ENCODE measurements at regions not wholly inside any gene's neighbourhood (a gene's known extent, or its start where the extent isn't known, plus 50 kb on each side); places are given as distances from the start of the nearest gene placed in this dataset.

- no peak overlapping the region for H2AFZ ChIP-seq (ENCODE audit: low read depth, low read length)
- no peaks in the 10 kb centered on the region for H3K27me3 ChIP-seq (ENCODE audit: insufficient read depth, low read depth, low read length)
- no peaks in the 10 kb centered on the region for H3K9me3 ChIP-seq (ENCODE audit: low read length)
- TF ChIP-seq REST (IDR thresholded peaks at IDR 0.05; ENCODE audit: borderline replicate concordance) (no peak), CTCF (IDR thresholded peaks at IDR 0.05; ENCODE audit: poor library complexity, severe bottlenecking) (no peak), TAF1 (IDR thresholded peaks at IDR 0.05; ENCODE audit: low read depth) (no peak), SMC3 (conservative IDR thresholded peaks at IDR 0.05; ENCODE audit: poor library complexity) (no peak), POLR2AphosphoS5 (IDR thresholded peaks at IDR 0.05) (no peak), EP300 (conservative IDR thresholded peaks at IDR 0.05; ENCODE audit: poor library complexity, severe bottlenecking) (no peak), MXI1 (conservative IDR thresholded peaks at IDR 0.05; ENCODE audit: poor library complexity, severe bottlenecking) (no peak), RAD21 (conservative IDR thresholded peaks at IDR 0.05) (no peak), EZH2 (IDR thresholded peaks at IDR 0.05; ENCODE audit: borderline replicate concordance, insufficient read depth, low read length, poor library complexity, severe bottlenecking) (no peak)
- no peaks in the 10 kb centered on the region for H4K20me1 ChIP-seq (ENCODE audit: insufficient read depth)
- H3K79me2 ChIP-seq (replicated peaks; ENCODE audit: insufficient read depth, low read length) = no peaks in the 10 kb centered on the region
- no peaks in the 10 kb centered on the region for H3F3A ChIP-seq (ENCODE audit: insufficient read depth, low read length, poor library complexity, severe bottlenecking)
- H3K9me2 ChIP-seq (ENCODE audit: insufficient read depth, low read length) = no peaks in the 10 kb centered on the region
- no peak overlapping the region for H3K4me3 ChIP-seq (ENCODE audit: low read length)
- no peak overlapping the region for H3K9ac ChIP-seq (ENCODE audit: low read length)
- no peak overlapping the region for H3K4me2 ChIP-seq (ENCODE audit: low read length)
- no peaks in the 10 kb centered on the region for H3K36me3 ChIP-seq (ENCODE audit: insufficient read depth, low read length)
- H3K27ac ChIP-seq (ENCODE audit: low read length) = no peak overlapping the region
Observed at GRCh38 chr2:163405298-163405697, 330.5 kb downstream of the FIGN start.

GRCh38 chr2:163401481-163401880 lies 334.3 kb downstream of the FIGN start:
- Histone ChIP-seq H3K27me3 (ENCODE audit: insufficient read depth, low read depth, low read length) (no peaks in the 10 kb centered on the region), H3K79me2 (replicated peaks; ENCODE audit: insufficient read depth, low read length) (no peaks in the 10 kb centered on the region), H3K9me3 (ENCODE audit: low read length) (no peaks in the 10 kb centered on the region), H3K4me3 (ENCODE audit: low read length) (no peak overlapping the region), H3K4me2 (ENCODE audit: low read length) (no peak overlapping the region), H2AFZ (ENCODE audit: low read depth, low read length) (no peak overlapping the region), H3K9ac (ENCODE audit: low read length) (no peak overlapping the region), H3K9me2 (ENCODE audit: insufficient read depth, low read length) (no peaks in the 10 kb centered on the region), H3K27ac (ENCODE audit: low read length) (no peak overlapping the region), H4K20me1 (ENCODE audit: insufficient read depth) (no peaks in the 10 kb centered on the region), H3K36me3 (ENCODE audit: insufficient read depth, low read length) (no peaks in the 10 kb centered on the region), H3F3A (ENCODE audit: insufficient read depth, low read length, poor library complexity, severe bottlenecking) (no peaks in the 10 kb centered on the region)
- TF ChIP-seq SMC3 (conservative IDR thresholded peaks at IDR 0.05; ENCODE audit: poor library complexity) = no peak
- TF ChIP-seq MXI1 (conservative IDR thresholded peaks at IDR 0.05; ENCODE audit: poor library complexity, severe bottlenecking) = no peak
- no peak for TF ChIP-seq TAF1 (IDR thresholded peaks at IDR 0.05; ENCODE audit: low read depth)
- no peak for TF ChIP-seq POLR2AphosphoS5 (IDR thresholded peaks at IDR 0.05)
- TF ChIP-seq EZH2 (IDR thresholded peaks at IDR 0.05; ENCODE audit: borderline replicate concordance, insufficient read depth, low read length, poor library complexity, severe bottlenecking) = no peak
- no peak for TF ChIP-seq REST (IDR thresholded peaks at IDR 0.05; ENCODE audit: borderline replicate concordance)
- TF ChIP-seq CTCF (IDR thresholded peaks at IDR 0.05; ENCODE audit: poor library complexity, severe bottlenecking) = no peak
- TF ChIP-seq RAD21 (conservative IDR thresholded peaks at IDR 0.05) = no peak
- TF ChIP-seq EP300 (conservative IDR thresholded peaks at IDR 0.05; ENCODE audit: poor library complexity, severe bottlenecking) = no peak
